BLaER1 treated with 17β-estradiol and CSF1 and Interleukin-3, amounts not matched to agents 10 nM and 100 nM (cell line): ENCODE measurements at regions not wholly inside any gene's neighbourhood (a gene's known extent, or its start where the extent isn't known, plus 50 kb on each side); places are given as distances from the start of the nearest gene placed in this dataset.

Experiments
- H3K27ac ChIP-seq, 11 experiments: shearing (Covaris generic); formaldehyde crosslinking; 2 replicates each; pipeline ENCODE4 v1.8.1; 2022
- H3K27me3 ChIP-seq, 11 experiments: shearing (Covaris generic); formaldehyde crosslinking; 2 replicates each; pipeline ENCODE4 v1.8.1; 2022
- H3K36me3 ChIP-seq, 11 experiments: shearing (Covaris generic); formaldehyde crosslinking; 2 replicates each; pipeline ENCODE4 v1.8.1; 2022
- H3K4me1 ChIP-seq, 10 experiments: shearing (Covaris generic); formaldehyde crosslinking; 2 replicates each; pipeline ENCODE4 v1.8.1; 2022
- H3K4me2 ChIP-seq, 11 experiments: shearing (Covaris generic); formaldehyde crosslinking; 2 replicates each; pipeline ENCODE4 v1.8.1; 2022
- H3K4me3 ChIP-seq, 10 experiments: shearing (Covaris generic); formaldehyde crosslinking; 2 replicates each; pipeline ENCODE4 v1.8.1; 2022
- H3K9ac ChIP-seq, 11 experiments: shearing (Covaris generic); formaldehyde crosslinking; 2 replicates each; pipeline ENCODE4 v1.8.1; 2022
- H3K9me3 ChIP-seq, 11 experiments: shearing (Covaris generic); formaldehyde crosslinking; replicated peaks in 1 of 11; 2 replicates each; pipeline ENCODE4 v1.8.1; 2022
- H4K20me1 ChIP-seq, 11 experiments: shearing (Covaris generic); formaldehyde crosslinking; 2 replicates each; pipeline ENCODE4 v1.8.1; 2022
- Cebpa-rat ChIP-seq, 11 experiments: shearing (Covaris generic); IDR thresholded peaks; 2 replicates each; pipeline ENCODE4 v1.8.1; 2022

DNA sequence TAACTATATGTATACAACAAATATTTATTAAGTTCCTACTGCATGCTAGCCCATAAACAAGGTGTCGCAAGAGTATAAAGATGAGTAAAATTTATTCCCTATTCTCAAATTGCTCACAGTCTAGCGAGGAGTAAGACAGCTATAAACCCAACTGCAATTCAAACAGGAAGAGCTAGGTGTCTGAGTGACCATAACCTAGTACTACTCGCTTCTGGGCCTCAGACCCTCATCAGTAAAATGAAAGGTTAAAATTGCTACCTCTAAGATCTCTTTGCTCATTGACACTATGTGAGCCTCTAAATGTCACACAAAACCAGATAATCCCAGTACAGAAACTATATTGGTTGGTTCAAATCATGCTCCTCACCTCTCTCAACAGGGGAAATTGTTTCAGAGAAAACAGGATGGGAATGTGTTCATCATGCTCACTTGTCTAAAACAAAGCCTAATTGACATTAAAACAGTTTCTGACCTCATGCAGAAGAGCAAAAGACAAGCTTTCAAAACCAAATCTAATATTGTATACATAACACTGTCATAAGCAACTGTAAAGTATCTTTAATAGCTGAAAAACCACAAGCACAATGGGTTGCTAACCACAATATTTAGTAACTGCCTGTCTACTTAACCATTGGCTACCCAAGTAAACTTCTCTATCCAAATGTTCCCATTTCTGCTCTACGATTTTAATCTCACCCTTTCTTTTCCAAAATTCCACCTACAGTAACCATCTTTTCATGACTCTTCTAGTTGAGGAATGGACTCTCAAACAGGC lies 264.6 kb upstream of the FMR1 start:
- no peak for TF ChIP-seq Cebpa-rat (IDR thresholded peaks at IDR 0.05)
- H3K27me3 ChIP-seq = peaks cover 27 to 78% (median 51%) of the 10 kb centered on the region in 11 experiments; a peak in 21 of 22 replicates
- H3K27ac ChIP-seq = no peak overlapping the region
- H3K4me1 ChIP-seq = peaks cover 0 to 9% (median 0%) of the 10 kb centered on the region in 10 experiments; a peak in 3 of 20 replicates
- peaks cover 4 to 14% (median 8%) of the 10 kb centered on the region in 11 experiments; a peak in 15 of 22 replicates for H3K9me3 ChIP-seq
- no peak overlapping the region for H3K4me3 ChIP-seq
- no peaks in the 10 kb centered on the region for H3K36me3 ChIP-seq
- H3K9ac ChIP-seq = no peak overlapping the region
- peak overlapping the region in 4 of 11 experiments; percentile 12 to 22 (median 18); a peak in 4 of 22 replicates for H3K4me2 ChIP-seq
- no peaks in the 10 kb centered on the region for H4K20me1 ChIP-seq

- H3K27me3 ChIP-seq = peaks cover 50 to 100% (median 86%) of the 10 kb centered on the region in 11 experiments
- no peak overlapping the region for H3K27ac ChIP-seq
These were observed 235.9 kb upstream of the FMR1 start for GRCh38 chrX:147675819-147676218.

GRCh38 chrX:147679356-147680005 lies 232.2 kb upstream of the FMR1 start:
- no peak overlapping the region for H3K9ac ChIP-seq
- TF ChIP-seq Cebpa-rat (IDR thresholded peaks at IDR 0.05) = no peak

More at GRCh38 chrX:147675819-147676218, 235.9 kb upstream of the FMR1 start:
- no peaks in the 10 kb centered on the region for H3K36me3 ChIP-seq
- H3K4me2 ChIP-seq = peak overlapping the region in 1 of 11 experiments; percentile 21; a peak in 2 of 22 replicates
- peaks cover 0 to 8% (median 0%) of the 10 kb centered on the region in 11 experiments; a peak in 4 of 22 replicates for H3K9me3 ChIP-seq
- H3K9ac ChIP-seq = no peak overlapping the region
- no peaks in the 10 kb centered on the region for H4K20me1 ChIP-seq
- H3K4me3 ChIP-seq = no peak overlapping the region
- peaks cover 0 to 4% (median 0%) of the 10 kb centered on the region in 10 experiments; a peak in 1 of 20 replicates for H3K4me1 ChIP-seq
- TF ChIP-seq Cebpa-rat (IDR thresholded peaks at IDR 0.05) = no peak

DNA sequence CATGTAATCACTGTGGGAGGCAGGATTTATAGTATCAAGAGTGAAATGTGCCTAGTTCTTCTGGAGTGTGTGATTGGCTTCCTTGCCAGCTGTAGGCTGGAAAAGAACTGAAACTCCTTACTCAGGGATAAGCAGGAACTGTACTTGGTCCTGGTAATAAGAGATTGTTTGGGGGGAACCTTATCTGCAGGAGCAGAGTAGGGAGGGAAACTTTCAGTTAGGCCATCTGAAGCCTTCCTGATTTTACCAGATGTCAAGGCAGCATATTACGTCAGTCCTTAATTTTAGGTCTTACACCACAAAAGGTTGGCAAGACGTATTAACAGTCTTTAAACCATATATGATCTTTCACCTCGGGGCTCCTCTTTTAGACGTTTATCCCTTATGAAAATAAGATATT lies 231.5 kb upstream of the FMR1 start:
- H3K9me3 ChIP-seq = peaks cover 0 to 10% (median 0%) of the 10 kb centered on the region in 11 experiments; a peak in 4 of 22 replicates
- H3K4me3 ChIP-seq = no peak overlapping the region
- H3K4me2 ChIP-seq = no peak overlapping the region
- H3K9ac ChIP-seq = no peak overlapping the region
- H4K20me1 ChIP-seq = no peaks in the 10 kb centered on the region
- TF ChIP-seq Cebpa-rat (IDR thresholded peaks at IDR 0.05) = no peak
- H3K4me1 ChIP-seq = peaks cover 0 to 4% (median 0%) of the 10 kb centered on the region in 10 experiments; a peak in 1 of 20 replicates
- no peaks in the 10 kb centered on the region for H3K36me3 ChIP-seq
- no peak overlapping the region for H3K27ac ChIP-seq
- H3K27me3 ChIP-seq = peaks cover 48 to 100% (median 89%) of the 10 kb centered on the region in 11 experiments

More at GRCh38 chrX:147679356-147680005, 232.2 kb upstream of the FMR1 start:
- no peaks in the 10 kb centered on the region for H4K20me1 ChIP-seq
- H3K27ac ChIP-seq = no peak overlapping the region
- peaks cover 55 to 100% (median 90%) of the 10 kb centered on the region in 11 experiments for H3K27me3 ChIP-seq
- no peaks in the 10 kb centered on the region for H3K36me3 ChIP-seq
- peaks cover 0 to 4% (median 0%) of the 10 kb centered on the region in 10 experiments; a peak in 1 of 20 replicates for H3K4me1 ChIP-seq
- H3K4me2 ChIP-seq = no peak overlapping the region
- H3K9me3 ChIP-seq = peaks cover 0 to 10% (median 0%) of the 10 kb centered on the region in 11 experiments; a peak in 5 of 22 replicates
- H3K4me3 ChIP-seq = no peak overlapping the region

GRCh38 chrX:147693511-147693910 lies 218.2 kb upstream of the FMR1 start:
- peaks cover 15 to 29% (median 21%) of the 10 kb centered on the region in 11 experiments; a peak in 21 of 22 replicates for H3K9me3 ChIP-seq
- TF ChIP-seq Cebpa-rat (IDR thresholded peaks at IDR 0.05) = no peak
- H3K4me1 ChIP-seq = no peaks in the 10 kb centered on the region

GRCh38 chrX:147699061-147699460 lies 212.7 kb upstream of the FMR1 start:
- Histone ChIP-seq H3K9me3 (peaks cover under 1 to 13% (median 9%) of the 10 kb centered on the region in 11 experiments; a peak in 18 of 22 replicates), H3K27me3 (peaks cover 37 to 99% (median 86%) of the 10 kb centered on the region in 11 experiments), H3K27ac (no peak overlapping the region), H3K36me3 (no peaks in the 10 kb centered on the region), H3K4me3 (no peak overlapping the region), H3K4me1 (no peaks in the 10 kb centered on the region), H3K9ac (no peak overlapping the region), H4K20me1 (no peaks in the 10 kb centered on the region), H3K4me2 (no peak overlapping the region)
- no peak for TF ChIP-seq Cebpa-rat (IDR thresholded peaks at IDR 0.05)

More at GRCh38 chrX:147693511-147693910, 218.2 kb upstream of the FMR1 start:
- no peak overlapping the region for H3K9ac ChIP-seq
- H3K27ac ChIP-seq = no peak overlapping the region
- no peak overlapping the region for H3K4me3 ChIP-seq
- H3K36me3 ChIP-seq = no peaks in the 10 kb centered on the region
- H3K4me2 ChIP-seq = no peak overlapping the region
- H4K20me1 ChIP-seq = no peaks in the 10 kb centered on the region
- H3K27me3 ChIP-seq = peaks cover 24 to 99% (median 82%) of the 10 kb centered on the region in 11 experiments

DNA sequence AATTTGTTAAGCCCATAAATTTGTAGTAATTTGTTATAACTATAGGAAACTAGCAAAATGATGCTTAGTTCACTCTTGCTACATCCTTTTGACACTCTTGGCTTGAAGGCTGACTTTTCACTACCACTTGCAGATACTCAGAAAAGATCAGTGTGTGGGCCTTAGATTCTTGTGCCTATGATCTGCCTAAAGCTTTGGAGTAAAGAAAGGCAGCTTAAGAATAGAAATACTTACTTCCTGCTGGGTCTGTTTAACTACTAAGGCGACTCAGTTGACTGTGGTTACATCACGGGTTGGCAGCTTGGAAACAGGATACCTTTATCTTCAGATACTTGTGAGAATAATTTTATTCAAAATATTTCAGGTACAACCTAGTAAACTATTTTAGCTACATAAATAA lies 201.4 kb upstream of the FMR1 start:
- Histone ChIP-seq H3K27me3 (peaks cover 16 to 60% (median 47%) of the 10 kb centered on the region in 11 experiments; a peak in 20 of 22 replicates), H3K9me3 (no peaks in the 10 kb centered on the region), H4K20me1 (no peaks in the 10 kb centered on the region), H3K36me3 (no peaks in the 10 kb centered on the region), H3K27ac (no peak overlapping the region), H3K4me1 (no peaks in the 10 kb centered on the region), H3K4me3 (no peak overlapping the region), H3K4me2 (no peak overlapping the region), H3K9ac (no peak overlapping the region)
- TF ChIP-seq Cebpa-rat (IDR thresholded peaks at IDR 0.05) = no peak

GRCh38 chrX:147733369-147733768 lies 178.3 kb upstream of the FMR1 start:
- no peaks in the 10 kb centered on the region for H4K20me1 ChIP-seq
- H3K4me2 ChIP-seq = no peak overlapping the region
- no peak overlapping the region for H3K4me3 ChIP-seq
- no peak overlapping the region for H3K27ac ChIP-seq
- H3K9ac ChIP-seq = no peak overlapping the region
- H3K36me3 ChIP-seq = no peaks in the 10 kb centered on the region
- TF ChIP-seq Cebpa-rat (IDR thresholded peaks at IDR 0.05) = no peak
- H3K27me3 ChIP-seq = peaks cover 0 to 59% (median 35%) of the 10 kb centered on the region in 11 experiments; a peak in 15 of 22 replicates
- H3K9me3 ChIP-seq = no peaks in the 10 kb centered on the region; a peak in 1 of 22 replicates
- H3K4me1 ChIP-seq = peaks cover 4 to 11% (median 7%) of the 10 kb centered on the region in 10 experiments; a peak in 16 of 20 replicates

- no peak for TF ChIP-seq Cebpa-rat (IDR thresholded peaks at IDR 0.05)
- Histone ChIP-seq H3K27me3 (peaks cover 7 to 67% (median 41%) of the 10 kb centered on the region in 11 experiments; a peak in 18 of 22 replicates), H3K27ac (no peak overlapping the region), H3K9ac (no peak overlapping the region), H3K4me3 (no peak overlapping the region), H3K4me1 (peaks cover 5 to 17% (median 9%) of the 10 kb centered on the region in 10 experiments; a peak in 16 of 20 replicates), H3K4me2 (no peak overlapping the region), H4K20me1 (no peaks in the 10 kb centered on the region), H3K9me3 (no peaks in the 10 kb centered on the region; a peak in 1 of 22 replicates), H3K36me3 (no peaks in the 10 kb centered on the region)
These were observed 176.4 kb upstream of the FMR1 start for GRCh38 chrX:147735364-147735763.
